ENCODE measurements at regions not wholly inside any gene's neighbourhood (a gene's known extent, or its start where the extent isn't known, plus 50 kb on each side); places are given as distances from the start of the nearest gene placed in this dataset.

DNA sequence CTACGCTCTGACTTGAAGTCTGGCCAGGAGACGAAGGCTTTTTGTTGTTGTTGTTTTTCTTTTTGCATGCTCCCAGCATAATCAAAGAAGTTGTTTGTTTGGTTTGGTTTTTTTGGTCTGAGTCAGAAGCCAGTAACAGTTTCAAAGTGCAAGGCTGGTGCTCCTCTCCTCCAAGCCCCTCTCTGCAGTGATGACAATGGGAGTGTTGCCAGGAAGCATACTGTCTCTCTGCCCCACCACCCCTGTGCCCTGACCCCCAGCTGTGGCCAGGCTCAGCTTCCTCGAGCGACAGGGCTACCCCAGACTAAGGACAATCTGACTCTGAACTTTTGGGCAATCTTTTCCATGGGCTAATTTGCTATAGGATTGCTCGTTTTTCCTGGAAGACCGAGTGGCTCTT is 173.8 kb upstream of the PITX1 start:
- H3K4me3 ChIP-seq (ENCODE audit: low read depth, low read length): no peak overlapping the region
- TF ChIP-seq, protein P1, sequence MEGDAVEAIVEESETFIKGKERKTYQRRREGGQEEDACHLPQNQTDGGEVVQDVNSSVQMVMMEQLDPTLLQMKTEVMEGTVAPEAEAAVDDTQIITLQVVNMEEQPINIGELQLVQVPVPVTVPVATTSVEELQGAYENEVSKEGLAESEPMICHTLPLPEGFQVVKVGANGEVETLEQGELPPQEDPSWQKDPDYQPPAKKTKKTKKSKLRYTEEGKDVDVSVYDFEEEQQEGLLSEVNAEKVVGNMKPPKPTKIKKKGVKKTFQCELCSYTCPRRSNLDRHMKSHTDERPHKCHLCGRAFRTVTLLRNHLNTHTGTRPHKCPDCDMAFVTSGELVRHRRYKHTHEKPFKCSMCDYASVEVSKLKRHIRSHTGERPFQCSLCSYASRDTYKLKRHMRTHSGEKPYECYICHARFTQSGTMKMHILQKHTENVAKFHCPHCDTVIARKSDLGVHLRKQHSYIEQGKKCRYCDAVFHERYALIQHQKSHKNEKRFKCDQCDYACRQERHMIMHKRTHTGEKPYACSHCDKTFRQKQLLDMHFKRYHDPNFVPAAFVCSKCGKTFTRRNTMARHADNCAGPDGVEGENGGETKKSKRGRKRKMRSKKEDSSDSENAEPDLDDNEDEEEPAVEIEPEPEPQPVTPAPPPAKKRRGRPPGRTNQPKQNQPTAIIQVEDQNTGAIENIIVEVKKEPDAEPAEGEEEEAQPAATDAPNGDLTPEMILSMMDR (IDR thresholded peaks at IDR 0.05; ENCODE audit: low read depth, low read length): no peak

GRCh38 chr5:135206862-135207261 is 172.8 kb upstream of the PITX1 start:
- no peak overlapping the region for H3K4me3 ChIP-seq (ENCODE audit: low read depth, low read length)

GRCh38 chr5:135205632-135206349 is 171.8 kb upstream of the PITX1 start:
- H3K4me3 ChIP-seq (ENCODE audit: low read depth, low read length): no peak overlapping the region
- TF ChIP-seq, protein P1 (IDR thresholded peaks at IDR 0.05; ENCODE audit: low read depth, low read length): no peak

More at GRCh38 chr5:135206862-135207261, 172.8 kb upstream of the PITX1 start:
- TF ChIP-seq, protein P1 (IDR thresholded peaks at IDR 0.05; ENCODE audit: low read depth, low read length): no peak

DNA sequence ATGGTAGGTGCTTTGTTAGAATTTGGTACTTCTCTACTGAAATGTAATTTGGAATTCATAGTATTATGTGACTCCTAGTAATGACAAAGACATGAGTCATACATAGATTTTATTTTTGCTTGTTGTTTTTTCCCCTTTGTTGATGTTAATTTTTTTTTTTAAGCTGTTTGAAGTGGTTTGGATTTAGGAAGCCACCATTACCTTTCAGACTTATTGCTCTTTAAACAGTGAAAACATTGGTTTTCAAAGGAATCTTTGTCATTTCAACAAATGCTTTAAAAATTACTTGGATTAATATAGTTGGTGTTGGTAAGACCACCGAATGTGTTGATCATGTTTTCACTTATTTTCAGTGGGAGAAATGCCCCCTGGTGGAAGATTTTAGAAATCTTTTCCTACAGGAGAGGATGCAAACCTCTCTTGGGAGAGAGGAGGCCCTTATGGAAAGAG is 170.1 kb upstream of the PITX1 start:
- no peak overlapping the region for H3K4me3 ChIP-seq (ENCODE audit: low read depth, low read length)
- TF ChIP-seq, protein P1 (IDR thresholded peaks at IDR 0.05; ENCODE audit: low read depth, low read length): peak; percentile 36; the same call in 1 of the 2 replicates

- TF ChIP-seq, protein P1 (IDR thresholded peaks at IDR 0.05; ENCODE audit: low read depth, low read length): 0 out of 2 replicates have a peak, but pooled peaks have one; percentile 21
- H3K4me3 ChIP-seq (ENCODE audit: low read depth, low read length): no peak overlapping the region
These were observed 169.6 kb upstream of the PITX1 start for GRCh38 chr5:135203593-135204036.

GRCh38 chr5:135203019-135203418 is 169.0 kb upstream of the PITX1 start:
- H3K4me3 ChIP-seq (ENCODE audit: low read depth, low read length): no peak overlapping the region
- TF ChIP-seq, protein P1 (IDR thresholded peaks at IDR 0.05; ENCODE audit: low read depth, low read length): no peak

- TF ChIP-seq, protein P1 (IDR thresholded peaks at IDR 0.05; ENCODE audit: low read depth, low read length): no peak
- no peak overlapping the region for H3K4me3 ChIP-seq (ENCODE audit: low read depth, low read length)
These were observed 165.9 kb upstream of the PITX1 start for GRCh38 chr5:135199919-135200318.

All from WI38 (cell line).